Adrenal gland (tissue), 9 donors: ENCODE measurements at regions not wholly inside any gene's neighbourhood (a gene's known extent, or its start where the extent isn't known, plus 50 kb on each side); places are given as distances from the start of the nearest gene placed in this dataset.

Source experiments
- DNase-seq, 7 donors: peaks; one replicate each; pipeline ENCODE4 v3.0.0-alpha.2; 2019 to 2020
- H3K27ac ChIP-seq, 5 donors: fragments of 200-600 bp; sonication (generic) in 4 of 5; 1 replicate in 3 of 5; 2 replicates in 2 of 5; pipeline versions ENCODE4 v1.5.1 to v1.8.0; 2016 to 2020; ENCODE audit warnings: mild to moderate bottlenecking in 1 of 5
- H3K27me3 ChIP-seq: fragments of 200-600 bp; 2 replicates; pipeline ENCODE4 v1.8.0; 2021
- H3K36me3 ChIP-seq, 2 donors: fragments of 200-600 bp; replicated peaks in 1 of 2; 1 replicate in 1 of 2; 2 replicates in 1 of 2; pipeline versions ENCODE4 v1.5.1 to v1.8.0; 2018 to 2022
- H3K4me1 ChIP-seq, 2 donors: fragments of 200-600 bp; replicated peaks in 1 of 2; 1 replicate in 1 of 2; 2 replicates in 1 of 2; pipeline versions ENCODE4 v1.5.1 to v1.8.0; 2018 to 2021
- H3K4me3 ChIP-seq, 4 donors: fragments of 200-600 bp; sonication (generic) in 3 of 4; one replicate each; pipeline ENCODE4 v1.5.1; 2016 to 2018
- H3K9me3 ChIP-seq, 3 donors: fragments of 200-600 bp; sonication (generic) in 1 of 3; replicated peaks in 1 of 3; 1 replicate in 2 of 3; 2 replicates in 1 of 3; pipeline versions ENCODE4 v1.5.1 to v1.8.0; 2016 to 2021
- POLR2A ChIP-seq, 2 donors: fragments of 450-650 bp; IDR thresholded peaks; one replicate each; pipeline ENCODE4 v1.6.1; 2017; ENCODE audit warnings: antibody characterized with exemption in 2 of 2, mild to moderate bottlenecking in 2 of 2, moderate library complexity in 1 of 2
- WGBS, 4 donors: extraction: QIAGEN DNeasy Blood & Tissue Kit in 2 of 4; methylation state at CpG; one replicate each; pipeline versions ENCODE4 v1.1.5 to v1.1.7; 2013 to 2017; 5-methylcytosine and 5-hydroxymethylcytosine counted together
- intact Hi-C, 2 donors: fragments of 100-400 bp; cut with DNase I; formaldehyde crosslinking; loops; one replicate each; pipeline versions ENCODE4 v1.14.1 to v1.15.0; 2022 to 2023
- TF ChIP-seq, protein P1 (sequence below), 6 experiments: fragments of 450-650 bp in 4 of 6; fragments of 200-600 bp in 2 of 6; sonication (generic) in 1 of 6; IDR thresholded peaks; 1 replicate in 5 of 6; 2 replicates in 1 of 6; pipeline versions ENCODE4 v1.5.1 to v1.8.0; 2016 to 2021; ENCODE audit warnings: antibody characterized with exemption in 6 of 6, mild to moderate bottlenecking in 2 of 6, moderate library complexity in 1 of 6
- donor health status: healthy with polysubstance abuse.
- donor health status: Bipolar disorder and iron deficiency.
- donor health status: DM: yes; HTN: yes; CAD: no.
- donor health status: DM: no; HTN: no; CAD: no.
- donor health status: DM: no; HTN: no; CAD: no.

DNA sequence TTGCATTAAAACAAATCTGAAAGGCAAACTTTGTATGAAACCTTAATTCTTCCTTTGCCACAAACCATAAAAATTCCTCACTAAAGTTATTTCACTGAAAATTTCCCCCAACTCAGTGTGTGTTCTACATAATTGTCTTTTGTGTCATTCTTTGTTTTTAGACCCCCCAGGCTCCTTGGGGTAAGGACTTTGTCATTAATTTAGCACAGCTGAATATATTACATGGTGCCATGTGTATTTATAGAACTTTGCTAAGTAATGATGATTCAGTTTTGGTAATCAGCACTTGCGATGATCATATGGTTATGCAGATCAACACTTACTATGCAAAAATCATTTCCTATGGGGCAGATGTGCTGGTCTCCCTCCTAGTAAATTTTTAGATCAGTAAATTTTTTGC lies 712.1 kb upstream of the MEF2C start:
- H3K27me3 ChIP-seq = no peaks in the 10 kb centered on the region
- no peaks in the 10 kb centered on the region for H3K36me3 ChIP-seq
- no peaks in the 10 kb centered on the region for H3K9me3 ChIP-seq
- H3K4me3 ChIP-seq = no peak overlapping the region
- no peak for DNase-seq
- intact Hi-C loops = no loop called here
- H3K27ac ChIP-seq = no peak overlapping the region
- no peak for TF ChIP-seq POLR2A (IDR thresholded peaks at IDR 0.05)
- TF ChIP-seq, protein P1, sequence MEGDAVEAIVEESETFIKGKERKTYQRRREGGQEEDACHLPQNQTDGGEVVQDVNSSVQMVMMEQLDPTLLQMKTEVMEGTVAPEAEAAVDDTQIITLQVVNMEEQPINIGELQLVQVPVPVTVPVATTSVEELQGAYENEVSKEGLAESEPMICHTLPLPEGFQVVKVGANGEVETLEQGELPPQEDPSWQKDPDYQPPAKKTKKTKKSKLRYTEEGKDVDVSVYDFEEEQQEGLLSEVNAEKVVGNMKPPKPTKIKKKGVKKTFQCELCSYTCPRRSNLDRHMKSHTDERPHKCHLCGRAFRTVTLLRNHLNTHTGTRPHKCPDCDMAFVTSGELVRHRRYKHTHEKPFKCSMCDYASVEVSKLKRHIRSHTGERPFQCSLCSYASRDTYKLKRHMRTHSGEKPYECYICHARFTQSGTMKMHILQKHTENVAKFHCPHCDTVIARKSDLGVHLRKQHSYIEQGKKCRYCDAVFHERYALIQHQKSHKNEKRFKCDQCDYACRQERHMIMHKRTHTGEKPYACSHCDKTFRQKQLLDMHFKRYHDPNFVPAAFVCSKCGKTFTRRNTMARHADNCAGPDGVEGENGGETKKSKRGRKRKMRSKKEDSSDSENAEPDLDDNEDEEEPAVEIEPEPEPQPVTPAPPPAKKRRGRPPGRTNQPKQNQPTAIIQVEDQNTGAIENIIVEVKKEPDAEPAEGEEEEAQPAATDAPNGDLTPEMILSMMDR (IDR thresholded peaks at IDR 0.05) = no peak
- no peaks in the 10 kb centered on the region for H3K4me1 ChIP-seq
- WGBS, 4 donors = 79 to 89% (median 88%) methylated on average over 1 of the region's 1 CpG

DNA sequence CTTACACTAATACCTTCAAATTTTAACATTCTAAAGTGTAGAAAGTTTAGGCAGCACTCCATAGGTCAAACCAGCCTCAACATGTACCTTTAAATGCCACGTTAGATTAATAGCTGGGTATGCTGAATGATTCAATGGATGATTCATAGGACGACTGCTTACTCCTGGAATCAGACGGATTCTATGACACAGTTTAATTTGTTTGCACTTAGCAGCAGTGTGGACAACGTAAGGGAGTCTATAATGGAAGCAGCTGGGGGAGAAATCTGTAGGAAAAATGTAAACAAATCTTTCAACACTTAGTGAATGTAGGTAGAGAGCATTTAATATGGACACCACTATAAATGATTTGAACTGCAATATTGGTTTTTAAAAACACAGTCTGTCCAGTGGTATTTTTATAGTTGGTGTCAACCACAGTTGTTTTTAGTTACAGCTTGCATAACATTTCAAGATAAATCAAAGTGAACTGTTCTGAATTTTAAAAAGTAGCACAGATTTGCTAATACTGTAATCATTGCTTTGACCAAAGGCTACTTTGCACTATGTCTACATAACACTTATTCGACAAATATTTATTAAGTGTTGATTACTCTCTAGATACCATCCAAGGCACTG lies 701.5 kb upstream of the MEF2C start:
- H3K27ac ChIP-seq = no peak overlapping the region
- 43 to 59% (median 55%) methylated on average over 5 of the region's 5 CpGs for WGBS, 4 donors
- TF ChIP-seq, protein P1 (IDR thresholded peaks at IDR 0.05) = no peak
- TF ChIP-seq POLR2A (IDR thresholded peaks at IDR 0.05) = no peak
- H3K27me3 ChIP-seq = no peaks in the 10 kb centered on the region
- H3K4me1 ChIP-seq = no peaks in the 10 kb centered on the region
- H3K4me3 ChIP-seq = no peak overlapping the region
- no peaks in the 10 kb centered on the region for H3K9me3 ChIP-seq
- intact Hi-C loops = no loop called here
- no peaks in the 10 kb centered on the region for H3K36me3 ChIP-seq
- DNase-seq = no peak

DNA sequence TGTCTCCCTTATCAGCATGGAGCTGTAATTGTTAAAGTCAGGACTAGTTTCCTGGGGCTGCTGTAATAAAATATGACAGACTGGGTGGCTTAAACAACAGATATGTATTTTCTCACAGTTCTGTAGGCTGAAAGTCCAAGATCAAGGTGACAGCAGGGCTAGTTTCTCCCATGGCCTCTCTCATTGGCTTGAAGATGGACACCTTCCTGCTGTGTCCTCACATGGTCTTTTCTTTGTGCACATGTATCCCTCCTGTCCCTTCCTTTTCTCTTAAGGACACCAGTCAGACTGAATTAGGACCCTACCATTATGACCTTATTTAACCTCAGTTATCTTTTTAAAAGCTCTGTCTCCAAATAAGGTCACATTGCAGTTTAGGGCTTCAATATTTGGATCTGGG lies 700.5 kb upstream of the MEF2C start:
- Histone ChIP-seq H3K4me1 (no peaks in the 10 kb centered on the region), H3K4me3 (no peak overlapping the region), H3K27me3 (no peaks in the 10 kb centered on the region), H3K27ac (no peak overlapping the region), H3K9me3 (no peaks in the 10 kb centered on the region), H3K36me3 (no peaks in the 10 kb centered on the region)
- TF ChIP-seq, protein P1 (IDR thresholded peaks at IDR 0.05) = no peak
- no peak for TF ChIP-seq POLR2A (IDR thresholded peaks at IDR 0.05)
- intact Hi-C loops = no loop called here
- no peak for DNase-seq

DNA sequence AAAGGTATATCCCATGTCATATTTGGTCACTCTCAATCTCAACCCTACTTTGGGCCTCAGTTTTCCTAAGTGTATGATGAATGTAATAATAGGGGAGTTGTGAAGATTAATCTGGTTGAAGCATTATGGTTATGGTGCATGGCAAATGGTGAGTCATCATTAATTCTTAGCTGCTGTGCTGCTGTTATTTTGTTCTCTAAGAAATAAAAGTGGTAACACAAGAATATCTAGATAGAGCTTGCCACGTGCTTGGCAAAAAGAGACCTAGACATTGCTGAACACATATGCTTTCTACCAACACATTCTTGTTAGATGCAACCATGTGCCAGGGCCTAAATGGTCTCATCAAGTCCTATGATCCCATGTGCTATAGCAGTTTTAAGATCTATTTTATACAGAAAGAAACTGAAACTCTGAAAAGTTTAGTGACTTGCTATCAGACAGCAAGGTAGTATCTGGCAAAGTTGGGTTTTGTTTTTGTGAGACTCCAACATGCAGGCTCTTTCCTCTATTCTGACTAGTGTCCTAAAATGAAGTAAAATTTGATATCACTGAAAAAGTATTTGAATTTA lies 699.9 kb upstream of the MEF2C start:
- Histone ChIP-seq H3K27ac (no peak overlapping the region), H3K27me3 (no peaks in the 10 kb centered on the region), H3K36me3 (no peaks in the 10 kb centered on the region), H3K4me1 (no peaks in the 10 kb centered on the region), H3K9me3 (no peaks in the 10 kb centered on the region), H3K4me3 (no peak overlapping the region)
- no peak for TF ChIP-seq POLR2A (IDR thresholded peaks at IDR 0.05)
- TF ChIP-seq, protein P1 (IDR thresholded peaks at IDR 0.05) = no peak
- DNase-seq = no peak
- WGBS, 4 donors = 67 to 92% (median 82%) methylated on average over 1 of the region's 1 CpG
- intact Hi-C loops = no loop called here
